ENCODE measurements at regions not wholly inside any gene's neighbourhood (a gene's known extent, or its start where the extent isn't known, plus 50 kb on each side); places are given as distances from the start of the nearest gene placed in this dataset.

DNA sequence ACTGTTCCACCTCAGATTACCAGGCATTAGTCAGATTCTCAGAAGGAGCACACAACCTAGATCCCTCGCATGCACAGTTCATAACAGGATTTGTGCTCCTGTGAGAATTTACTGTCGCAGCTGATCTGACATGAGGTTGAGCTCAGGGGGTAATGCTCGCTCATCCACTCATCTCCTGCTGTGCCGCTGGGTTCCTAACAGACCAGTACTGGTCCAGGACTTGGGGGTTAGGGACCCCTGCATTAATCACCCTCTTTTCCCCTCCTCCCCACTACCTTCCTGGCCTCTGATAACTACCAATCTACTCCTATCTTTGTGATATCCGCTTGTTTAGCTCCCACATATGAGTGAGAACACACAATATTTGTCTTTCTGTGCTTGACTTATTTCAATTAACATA is 83.5 kb upstream of the FSHB start:
- H2AFZ ChIP-seq (ENCODE audit: low read length): no peak overlapping the region
- no peaks in the 10 kb centered on the region for H4K20me1 ChIP-seq (ENCODE audit: insufficient read depth, low read length)
- H3K9me2 ChIP-seq (replicated peaks; ENCODE audit: insufficient read depth, low read length): no peaks in the 10 kb centered on the region
- H3K36me3 ChIP-seq (replicated peaks; ENCODE audit: insufficient read depth, low read length): no peaks in the 10 kb centered on the region
- H3K4me1 ChIP-seq (ENCODE audit: low read length): no peaks in the 10 kb centered on the region
- H3K4me3 ChIP-seq (ENCODE audit: low read length): no peak overlapping the region
- H3K79me2 ChIP-seq (ENCODE audit: low read length): no peaks in the 10 kb centered on the region
- no peaks in the 10 kb centered on the region for H3K9me3 ChIP-seq (replicated peaks; ENCODE audit: insufficient read depth, low read length)
- H3K4me2 ChIP-seq (ENCODE audit: low read depth, low read length): no peak overlapping the region
- H3F3A ChIP-seq (ENCODE audit: insufficient read depth, low read length): no peaks in the 10 kb centered on the region
- TF ChIP-seq CTCF (IDR thresholded peaks at IDR 0.05; ENCODE audit: low read length) (no peak), EZH2phosphoT487 (IDR thresholded peaks at IDR 0.05; ENCODE audit: low read length) (no peak), EZH2 (optimal IDR thresholded peaks at IDR 0.05; ENCODE audit: low read depth, low read length) (no peak)
- no peaks in the 10 kb centered on the region for H3K27me3 ChIP-seq (replicated peaks; ENCODE audit: insufficient read depth, low read length)
- no peak overlapping the region for H3K9ac ChIP-seq (ENCODE audit: low read length)
- no peak overlapping the region for H3K27ac ChIP-seq (ENCODE audit: low read length)
- DNase-seq: no peak

DNA sequence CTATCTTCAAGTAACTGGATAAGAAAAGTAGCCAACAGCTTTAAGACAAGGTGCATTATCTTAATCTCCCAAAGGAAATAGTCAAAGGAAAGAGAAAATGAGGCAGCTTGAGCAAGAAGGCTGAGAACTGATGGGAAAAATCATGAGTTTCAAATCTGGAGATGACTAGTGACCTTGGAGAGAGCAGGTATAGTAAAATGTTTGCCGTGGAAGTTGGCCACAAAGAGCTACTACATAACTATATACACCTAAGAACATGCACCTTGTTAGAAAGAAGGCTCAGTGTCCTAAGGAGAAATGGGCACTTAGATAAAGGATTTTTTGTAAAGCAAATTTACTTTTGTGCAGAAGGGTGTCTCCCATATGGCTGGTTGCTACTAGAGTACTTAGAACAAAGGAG is 80.8 kb upstream of the FSHB start:
- H4K20me1 ChIP-seq (ENCODE audit: insufficient read depth, low read length): no peaks in the 10 kb centered on the region
- no peaks in the 10 kb centered on the region for H3K9me2 ChIP-seq (replicated peaks; ENCODE audit: insufficient read depth, low read length)
- no peak overlapping the region for H2AFZ ChIP-seq (ENCODE audit: low read length)
- H3K4me3 ChIP-seq (ENCODE audit: low read length): no peak overlapping the region
- H3K9me3 ChIP-seq (replicated peaks; ENCODE audit: insufficient read depth, low read length): no peaks in the 10 kb centered on the region
- H3K9ac ChIP-seq (ENCODE audit: low read length): no peak overlapping the region
- H3K79me2 ChIP-seq (ENCODE audit: low read length): no peaks in the 10 kb centered on the region
- no peak overlapping the region for H3K4me2 ChIP-seq (ENCODE audit: low read depth, low read length)
- no peak for DNase-seq
- no peaks in the 10 kb centered on the region for H3K36me3 ChIP-seq (replicated peaks; ENCODE audit: insufficient read depth, low read length)
- no peak overlapping the region for H3K27ac ChIP-seq (ENCODE audit: low read length)
- no peak for TF ChIP-seq CTCF (IDR thresholded peaks at IDR 0.05; ENCODE audit: low read length)
- no peak for TF ChIP-seq EZH2phosphoT487 (IDR thresholded peaks at IDR 0.05; ENCODE audit: low read length)
- TF ChIP-seq EZH2 (optimal IDR thresholded peaks at IDR 0.05; ENCODE audit: low read depth, low read length): no peak
- no peaks in the 10 kb centered on the region for H3K4me1 ChIP-seq (ENCODE audit: low read length)
- no peaks in the 10 kb centered on the region for H3K27me3 ChIP-seq (replicated peaks; ENCODE audit: insufficient read depth, low read length)
- no peaks in the 10 kb centered on the region for H3F3A ChIP-seq (ENCODE audit: insufficient read depth, low read length)

DNA sequence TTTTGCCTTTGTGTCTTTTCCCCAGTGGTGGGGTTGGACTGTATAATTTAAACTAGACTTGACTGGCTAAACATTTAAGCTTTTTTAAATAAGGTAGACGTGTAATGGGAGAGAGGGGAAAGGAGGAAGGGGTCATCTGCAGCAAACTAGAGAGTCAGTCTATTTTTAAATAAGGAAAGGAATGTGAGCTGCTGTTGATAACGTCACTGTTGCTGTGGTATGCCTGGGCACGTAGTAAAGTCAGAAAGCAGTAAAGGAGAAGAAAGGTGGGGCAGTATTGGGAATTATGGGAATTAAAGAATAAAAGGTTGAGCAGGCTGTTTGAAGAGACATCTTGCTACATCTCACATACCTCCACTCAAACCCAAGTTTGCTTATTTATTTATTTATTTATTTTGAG is 80.4 kb upstream of the FSHB start:
- H3K4me1 ChIP-seq (ENCODE audit: low read length): no peaks in the 10 kb centered on the region
- H3K79me2 ChIP-seq (ENCODE audit: low read length): no peaks in the 10 kb centered on the region
- DNase-seq: no peak
- H3K27ac ChIP-seq (ENCODE audit: low read length): no peak overlapping the region
- H2AFZ ChIP-seq (ENCODE audit: low read length): no peak overlapping the region
- H4K20me1 ChIP-seq (ENCODE audit: insufficient read depth, low read length): no peaks in the 10 kb centered on the region
- no peak overlapping the region for H3K4me3 ChIP-seq (ENCODE audit: low read length)
- no peaks in the 10 kb centered on the region for H3K9me3 ChIP-seq (replicated peaks; ENCODE audit: insufficient read depth, low read length)
- no peaks in the 10 kb centered on the region for H3K9me2 ChIP-seq (replicated peaks; ENCODE audit: insufficient read depth, low read length)
- no peaks in the 10 kb centered on the region for H3F3A ChIP-seq (ENCODE audit: insufficient read depth, low read length)
- TF ChIP-seq EZH2 (optimal IDR thresholded peaks at IDR 0.05; ENCODE audit: low read depth, low read length) (no peak), EZH2phosphoT487 (IDR thresholded peaks at IDR 0.05; ENCODE audit: low read length) (no peak), CTCF (IDR thresholded peaks at IDR 0.05; ENCODE audit: low read length) (no peak)
- no peak overlapping the region for H3K4me2 ChIP-seq (ENCODE audit: low read depth, low read length)
- no peaks in the 10 kb centered on the region for H3K36me3 ChIP-seq (replicated peaks; ENCODE audit: insufficient read depth, low read length)
- H3K27me3 ChIP-seq (replicated peaks; ENCODE audit: insufficient read depth, low read length): no peaks in the 10 kb centered on the region
- no peak overlapping the region for H3K9ac ChIP-seq (ENCODE audit: low read length)

All from MM.1S (cell line).